Sigmoid colon (tissue), 6 donors: ENCODE measurements at regions not wholly inside any gene's neighbourhood (a gene's known extent, or its start where the extent isn't known, plus 50 kb on each side); places are given as distances from the start of the nearest gene placed in this dataset.
"Not testable (repeated sequence)": the region's sequence is repeated elsewhere in the genome, so short reads cannot be mapped to it uniquely, and the experiment has no call there.

Experiments
- DNase-seq: peaks from one replicate; pipeline ENCODE4 v3.0.0-alpha.2; 2019
- H3K27ac ChIP-seq, 4 donors: fragments of 200-600 bp; sonication (generic); one replicate each; pipeline ENCODE4 v1.5.1; 2016 to 2019; ENCODE audit warnings: mild to moderate bottlenecking in 1 of 4
- H3K27me3 ChIP-seq, 3 donors: fragments of 200-600 bp; sonication (generic); one replicate each; pipeline ENCODE4 v1.5.1; 2019; ENCODE audit warnings: mild to moderate bottlenecking in 1 of 3
- H3K36me3 ChIP-seq, 4 donors: fragments of 200-600 bp; sonication (generic); one replicate each; pipeline ENCODE4 v1.5.1; 2016 to 2019
- H3K4me1 ChIP-seq, 4 donors: fragments of 200-600 bp; sonication (generic); one replicate each; pipeline ENCODE4 v1.5.1; 2017 to 2019
- H3K4me3 ChIP-seq, 4 donors: fragments of 200-600 bp; sonication (generic); one replicate each; pipeline ENCODE4 v1.5.1; 2017 to 2019; ENCODE audit warnings: mild to moderate bottlenecking in 2 of 4, moderate library complexity in 1 of 4
- H3K9me3 ChIP-seq, 4 donors: fragments of 200-600 bp in 3 of 4; sonication (generic) in 3 of 4; one replicate each; pipeline versions ENCODE4 v1.5.1 to v1.6.1; 2013 to 2019
- CTCF ChIP-seq, 4 experiments: fragments of 450-650 bp in 3 of 4; fragments of 200-600 bp in 1 of 4; IDR thresholded peaks; one replicate each; pipeline ENCODE4 v1.5.1; 2016 to 2019; ENCODE audit warnings: antibody characterized with exemption in 4 of 4, mild to moderate bottlenecking in 3 of 4, moderate library complexity in 2 of 4
- EP300 ChIP-seq, 4 donors: sonication (generic); formaldehyde crosslinking; IDR thresholded peaks; one replicate each; pipeline ENCODE4 v1.6.1; 2017; ENCODE audit warnings: antibody characterized with exemption in 4 of 4
- POLR2A ChIP-seq, 2 donors: fragments of 450-650 bp; IDR thresholded peaks; one replicate each; pipeline ENCODE4 v1.6.1; 2016; ENCODE audit warnings: antibody characterized with exemption in 2 of 2, mild to moderate bottlenecking in 2 of 2, moderate library complexity in 2 of 2
- POLR2AphosphoS5 ChIP-seq, 4 donors: sonication (generic); formaldehyde crosslinking; IDR thresholded peaks; one replicate each; pipeline ENCODE4 v1.6.1; 2017; ENCODE audit warnings: antibody characterized with exemption in 4 of 4
- WGBS, 2 donors: extraction: QIAGEN DNeasy Blood & Tissue Kit; methylation state at CpG; one replicate each; pipeline ENCODE4 v1.1.7; 2013; 5-methylcytosine and 5-hydroxymethylcytosine counted together
- intact Hi-C: fragments of 100-400 bp; cut with DNase I; formaldehyde crosslinking; loops from one replicate; pipeline ENCODE4 v1.15.1; 2023
- donor health status: healthy with polysubstance abuse.
- donor health status: healthy.

DNA sequence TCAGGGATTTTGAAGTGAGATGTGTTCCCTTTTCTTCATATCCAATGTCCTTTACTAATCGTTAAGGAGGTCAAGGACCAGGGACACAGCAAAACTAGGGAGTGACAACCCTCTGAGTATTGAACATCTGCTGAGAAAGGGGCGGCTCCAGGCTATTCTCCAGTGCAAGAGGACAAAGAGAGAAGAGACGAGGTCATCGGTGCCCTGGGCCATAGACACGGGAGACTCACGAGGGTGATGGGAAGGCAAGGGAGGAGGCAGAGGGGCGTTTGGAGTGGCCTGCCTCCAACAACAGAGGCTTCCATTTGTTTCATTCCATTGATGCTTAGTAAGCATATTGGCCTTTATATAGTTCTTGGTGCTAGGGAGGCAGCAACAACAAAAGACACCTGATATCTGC lies 268.4 kb downstream of the CXCL12 start:
- 70 to 71% methylated on average over 7 of the region's 7 CpGs for WGBS, 2 donors
- no peak for DNase-seq
- intact Hi-C loops, result no loop called here
- Histone ChIP-seq H3K9me3 (no peaks in the 10 kb centered on the region), H3K27ac (no peak overlapping the region), H3K4me3 (no peak overlapping the region), H3K36me3 (no peaks in the 10 kb centered on the region), H3K27me3 (no peaks in the 10 kb centered on the region), H3K4me1 (peaks cover 0 to 2% (median 0%) of the 10 kb centered on the region in 4 donors)
- no peak for TF ChIP-seq EP300 (IDR thresholded peaks at IDR 0.05)
- no peak for TF ChIP-seq POLR2AphosphoS5 (IDR thresholded peaks at IDR 0.05)
- TF ChIP-seq POLR2A (IDR thresholded peaks at IDR 0.05), result no peak
- TF ChIP-seq CTCF (IDR thresholded peaks at IDR 0.05), result no peak

GRCh38 chr10:44115516-44115915 lies 269.4 kb downstream of the CXCL12 start:
- Histone ChIP-seq H3K36me3 (no peaks in the 10 kb centered on the region), H3K4me1 (peaks cover 0 to 2% (median 0%) of the 10 kb centered on the region in 4 donors), H3K27ac (no peak overlapping the region), H3K4me3 (no peak overlapping the region), H3K9me3 (no peaks in the 10 kb centered on the region), H3K27me3 (no peaks in the 10 kb centered on the region)
- intact Hi-C loops, result no loop called here
- TF ChIP-seq EP300 (IDR thresholded peaks at IDR 0.05), result no peak
- no peak for TF ChIP-seq POLR2AphosphoS5 (IDR thresholded peaks at IDR 0.05)
- TF ChIP-seq CTCF (IDR thresholded peaks at IDR 0.05), result no peak
- no peak for TF ChIP-seq POLR2A (IDR thresholded peaks at IDR 0.05)
- DNase-seq, result no peak
- 49 to 58% methylated on average over 5 of the region's 5 CpGs for WGBS, 2 donors

- Histone ChIP-seq H3K4me3 (no peak overlapping the region), H3K36me3 (no peaks in the 10 kb centered on the region), H3K27me3 (no peaks in the 10 kb centered on the region), H3K27ac (no peak overlapping the region), H3K9me3 (no peaks in the 10 kb centered on the region), H3K4me1 (peaks cover 0 to 2% (median 0%) of the 10 kb centered on the region in 4 donors)
- intact Hi-C loops, result no loop called here
- DNase-seq, result no peak
- no peak for TF ChIP-seq POLR2A (IDR thresholded peaks at IDR 0.05)
- TF ChIP-seq CTCF (IDR thresholded peaks at IDR 0.05), result no peak
- no peak for TF ChIP-seq POLR2AphosphoS5 (IDR thresholded peaks at IDR 0.05)
- TF ChIP-seq EP300 (IDR thresholded peaks at IDR 0.05), result no peak
- WGBS, 2 donors, result 74 to 93% methylated on average over 1 of the region's 1 CpG
Observed at GRCh38 chr10:44114441-44114840, 270.5 kb downstream of the CXCL12 start.

GRCh38 chr10:44112280-44112679 lies 272.6 kb downstream of the CXCL12 start:
- 38 to 56% methylated on average over 4 of the region's 4 CpGs for WGBS, 2 donors
- H3K4me1 ChIP-seq, H3K27ac ChIP-seq, H3K4me3 ChIP-seq, DNase-seq, H3K36me3 ChIP-seq, H3K27me3 ChIP-seq, H3K9me3 ChIP-seq, intact Hi-C loops: not testable (repeated sequence)

- intact Hi-C loops, result no loop called here
- TF ChIP-seq EP300 (IDR thresholded peaks at IDR 0.05) (no peak), POLR2A (IDR thresholded peaks at IDR 0.05) (no peak), POLR2AphosphoS5 (IDR thresholded peaks at IDR 0.05) (no peak), CTCF (IDR thresholded peaks at IDR 0.05) (no peak)
- Histone ChIP-seq H3K9me3 (no peaks in the 10 kb centered on the region), H3K4me3 (no peak overlapping the region), H3K27ac (no peak overlapping the region), H3K36me3 (no peaks in the 10 kb centered on the region), H3K27me3 (no peaks in the 10 kb centered on the region), H3K4me1 (peaks cover 0 to 8% (median 0%) of the 10 kb centered on the region in 4 donors)
- DNase-seq, result no peak
- WGBS, 2 donors, result 42 to 54% methylated on average over 4 of the region's 4 CpGs
Observed at GRCh38 chr10:44105696-44106095, 279.2 kb downstream of the CXCL12 start.
